Memory B cell (primary cell): ENCODE measurements at regions not wholly inside any gene's neighbourhood (a gene's known extent, or its start where the extent isn't known, plus 50 kb on each side); places are given as distances from the start of the nearest gene placed in this dataset.
"Not testable (repeated sequence)": the region's sequence is repeated elsewhere in the genome, so short reads cannot be mapped to it uniquely, and the experiment has no call there.

Experiments
- ATAC-seq: fragments of 150-1000 bp; cut with Tn5 transposase; 2 replicates; pipeline ENCODE4 v1.10.0; 2021; ENCODE audit warnings: low read depth, mild to moderate bottlenecking, moderate library complexity
- DNase-seq, 2 donors: peaks; one replicate each; pipeline ENCODE4 v3.0.0; 2022; ENCODE audit warnings: low spot score in 2 of 2
- H3K27ac Mint-ChIP-seq: one replicate; pipeline ENCODE4 v1.8.0; 2022; ENCODE audit warnings: mild to moderate bottlenecking, moderate library complexity, mixed read lengths
- H3K27me3 Mint-ChIP-seq: one replicate; pipeline ENCODE4 v1.8.0; 2022; ENCODE audit warnings: mixed read lengths
- H3K36me3 Mint-ChIP-seq: one replicate; pipeline ENCODE4 v1.8.0; 2022; ENCODE audit warnings: mild to moderate bottlenecking, mixed read lengths
- H3K4me1 Mint-ChIP-seq: one replicate; pipeline ENCODE4 v1.8.0; 2022; ENCODE audit warnings: mixed read lengths
- H3K4me3 Mint-ChIP-seq: one replicate; pipeline ENCODE4 v1.8.0; 2022; ENCODE audit warnings: mild to moderate bottlenecking, moderate library complexity, mixed read lengths
- H3K9me3 Mint-ChIP-seq: one replicate; pipeline ENCODE4 v1.8.0; 2022; ENCODE audit warnings: mixed read lengths

DNA sequence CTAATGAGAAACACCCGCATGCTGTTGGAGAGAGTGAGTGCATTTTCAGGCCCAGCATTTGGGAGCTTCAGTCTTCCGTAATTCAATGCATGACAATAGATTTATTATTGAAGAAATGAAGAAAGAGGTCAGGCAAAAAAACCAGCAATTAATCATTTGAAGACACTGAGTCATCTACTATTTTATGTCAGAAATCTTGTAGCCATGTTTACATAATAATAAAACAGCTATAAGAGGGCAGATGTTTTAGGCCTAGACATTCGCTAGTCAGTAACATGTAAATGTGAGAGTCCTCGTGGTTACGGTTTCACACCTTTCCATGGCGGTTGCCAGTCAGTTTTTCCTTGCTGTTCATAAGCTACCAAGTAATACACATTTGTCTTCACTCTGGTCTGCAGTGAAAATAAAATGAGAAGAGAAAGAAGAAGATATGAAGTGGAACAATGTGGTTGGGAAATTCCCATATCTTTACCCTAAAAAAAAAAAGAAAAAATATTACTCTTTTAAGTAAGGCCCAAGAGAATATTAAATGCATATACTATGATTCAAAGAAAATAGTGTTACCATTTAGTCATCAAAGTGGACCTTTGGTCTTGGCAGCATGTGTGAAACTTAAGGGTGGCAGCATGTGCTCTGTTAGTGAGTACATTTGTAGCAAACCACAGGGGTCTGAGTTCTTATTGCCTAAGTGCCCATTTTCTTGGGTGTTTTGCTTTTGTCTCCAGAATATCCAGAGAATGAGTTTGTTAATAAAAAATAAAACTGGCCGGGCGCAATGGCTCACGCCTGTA is 140.5 kb upstream of the TBL1XR1 start:
- H3K4me3 Mint-ChIP-seq: no peak overlapping the region
- no peaks in the 10 kb centered on the region for H3K36me3 Mint-ChIP-seq
- H3K27ac Mint-ChIP-seq: peak overlapping the region; percentile 78
- H3K9me3 Mint-ChIP-seq: no peaks in the 10 kb centered on the region
- peak; percentile 89 for ATAC-seq
- H3K27me3 Mint-ChIP-seq: no peaks in the 10 kb centered on the region
- peak in 1 of 2 donors; percentile 31 for DNase-seq
- H3K4me1 Mint-ChIP-seq: peaks cover 28% of the 10 kb centered on the region

GRCh38 chr3:177338697-177339219 is 141.5 kb upstream of the TBL1XR1 start:
- Mint-ChIP-seq H3K36me3 (no peaks in the 10 kb centered on the region), H3K4me3 (no peak overlapping the region), H3K27ac (peak overlapping the region; percentile 78), H3K27me3 (no peaks in the 10 kb centered on the region), H3K9me3 (no peaks in the 10 kb centered on the region), H3K4me1 (peaks cover 28% of the 10 kb centered on the region)
- no peak for DNase-seq
- peak; percentile 43 for ATAC-seq

DNA sequence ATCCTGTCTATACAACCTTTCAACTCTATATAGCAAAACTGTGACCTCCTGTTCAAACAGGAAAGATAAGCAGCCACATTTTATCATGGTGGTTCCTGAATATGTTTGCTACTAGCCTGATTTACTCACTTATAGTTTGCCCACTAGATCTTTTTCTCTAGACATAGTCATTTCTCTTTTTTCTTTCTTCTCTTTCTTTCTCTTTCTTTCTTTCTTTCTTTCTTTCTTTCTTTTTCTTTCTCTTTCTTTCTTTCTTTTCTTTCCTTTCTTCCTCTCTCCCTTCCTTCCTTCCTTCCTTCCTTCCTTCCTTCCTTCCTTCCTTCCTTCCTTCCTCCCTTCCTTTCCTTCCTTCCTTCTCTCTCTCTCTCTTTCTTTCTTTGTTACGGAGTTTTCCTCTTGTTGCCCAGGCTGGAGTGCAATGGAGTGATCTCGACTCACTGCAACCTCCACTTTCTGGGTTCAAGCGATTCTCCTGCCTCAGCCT is 142.0 kb upstream of the TBL1XR1 start:
- DNase-seq, H3K36me3 Mint-ChIP-seq, H3K27me3 Mint-ChIP-seq, H3K9me3 Mint-ChIP-seq, H3K4me3 Mint-ChIP-seq, ATAC-seq: not testable (repeated sequence)
- Mint-ChIP-seq H3K4me1 (peaks cover 28% of the 10 kb centered on the region), H3K27ac (peak overlapping the region; percentile 78)

- H3K36me3 Mint-ChIP-seq: no peaks in the 10 kb centered on the region
- DNase-seq (no peak), ATAC-seq (no peak)
- H3K27ac Mint-ChIP-seq: no peak overlapping the region
- H3K4me1 Mint-ChIP-seq: peaks cover 33% of the 10 kb centered on the region
- no peak overlapping the region for H3K4me3 Mint-ChIP-seq
- H3K9me3 Mint-ChIP-seq: no peaks in the 10 kb centered on the region
- no peaks in the 10 kb centered on the region for H3K27me3 Mint-ChIP-seq
Measured at GRCh38 chr3:177340243-177340830, 143.1 kb upstream of the TBL1XR1 start.

DNA sequence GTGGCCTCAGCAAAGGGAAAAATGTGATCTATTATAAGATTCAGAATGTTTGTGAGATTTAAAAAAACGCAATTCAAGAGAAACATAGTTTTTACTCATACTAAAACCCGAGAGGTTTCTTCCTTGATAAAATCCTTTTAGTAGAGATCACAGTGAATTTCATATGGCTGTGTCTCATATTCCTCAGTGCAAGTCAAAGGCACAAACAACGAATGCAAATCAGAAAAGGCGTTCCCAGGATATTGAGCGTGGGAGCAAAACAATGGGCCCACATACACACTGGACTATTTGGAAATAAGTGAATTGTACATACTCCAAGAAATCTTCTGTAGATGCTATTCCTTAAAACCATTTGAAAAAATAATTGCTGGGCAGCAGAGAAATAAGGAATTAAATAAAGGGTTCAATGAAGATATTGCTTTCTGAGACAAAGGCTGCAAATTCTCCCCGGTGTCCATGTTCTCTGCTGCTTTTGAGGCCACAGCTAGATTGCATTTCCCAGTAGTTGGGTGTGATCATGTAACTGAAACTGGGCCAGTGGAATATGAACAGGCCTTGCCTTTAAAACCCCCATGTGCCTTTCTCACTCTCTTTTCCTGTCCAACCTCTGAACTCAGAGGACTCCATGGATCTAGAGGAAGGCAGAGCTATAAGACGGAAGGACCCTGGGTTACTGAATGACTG is 144.6 kb upstream of the TBL1XR1 start:
- ATAC-seq: no peak
- DNase-seq: no peak
- Mint-ChIP-seq H3K36me3 (no peaks in the 10 kb centered on the region), H3K4me1 (peaks cover 36% of the 10 kb centered on the region), H3K27me3 (no peaks in the 10 kb centered on the region), H3K9me3 (no peaks in the 10 kb centered on the region), H3K4me3 (no peak overlapping the region), H3K27ac (no peak overlapping the region)

GRCh38 chr3:177343122-177343625 is 145.9 kb upstream of the TBL1XR1 start:
- ATAC-seq: no peak

DNA sequence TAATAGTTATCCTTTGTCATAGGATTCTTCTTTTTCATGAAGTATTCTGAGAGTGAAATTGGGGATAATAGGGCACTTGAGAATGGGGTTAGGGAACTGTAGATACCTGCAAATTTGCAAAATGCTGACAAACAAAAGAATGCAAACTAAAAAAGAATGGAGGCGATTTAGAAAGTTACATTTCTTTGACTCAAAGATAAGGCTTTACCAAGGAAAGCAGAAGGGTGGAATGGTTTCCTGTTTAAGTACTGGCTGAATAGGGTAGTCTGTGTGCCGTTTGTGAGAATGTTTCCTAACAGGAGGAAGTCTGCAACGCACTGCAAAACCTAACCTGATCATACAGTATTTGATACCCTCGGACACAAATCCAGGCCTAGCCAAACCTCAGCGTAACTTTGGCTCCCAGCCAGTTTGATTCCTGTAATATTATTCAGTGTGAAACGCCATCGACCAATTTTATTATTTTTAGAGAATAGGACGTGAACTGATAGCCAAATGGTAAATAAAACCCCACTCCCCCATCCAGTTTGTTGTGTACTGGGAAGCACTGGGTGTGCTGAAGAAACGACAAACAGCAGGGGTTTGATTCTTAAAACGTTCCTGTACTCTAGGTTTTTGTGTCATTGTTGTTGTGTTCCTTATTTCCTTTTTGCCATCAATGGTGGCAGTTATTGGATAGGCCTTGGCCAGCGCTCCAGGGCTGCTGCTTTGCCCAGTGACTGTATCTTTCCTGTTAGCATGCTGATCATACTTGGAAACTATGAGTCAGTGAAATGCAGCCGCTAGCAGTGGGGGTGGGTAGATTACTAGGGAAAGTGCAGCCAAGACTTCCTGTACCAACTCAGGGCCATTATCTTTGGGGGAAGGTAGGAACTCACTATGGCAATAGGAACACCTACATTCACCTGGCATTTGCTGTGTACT is 148.0 kb upstream of the TBL1XR1 start:
- Mint-ChIP-seq H3K27ac (no peak overlapping the region), H3K9me3 (no peaks in the 10 kb centered on the region), H3K27me3 (no peaks in the 10 kb centered on the region), H3K4me3 (no peak overlapping the region), H3K4me1 (peaks cover 28% of the 10 kb centered on the region), H3K36me3 (no peaks in the 10 kb centered on the region)
- ATAC-seq (no peak), DNase-seq (no peak)

More at GRCh38 chr3:177343122-177343625, 145.9 kb upstream of the TBL1XR1 start:
- no peak for DNase-seq
- Mint-ChIP-seq H3K36me3 (no peaks in the 10 kb centered on the region), H3K27me3 (no peaks in the 10 kb centered on the region), H3K4me3 (no peak overlapping the region), H3K4me1 (peaks cover 31% of the 10 kb centered on the region), H3K27ac (no peak overlapping the region), H3K9me3 (no peaks in the 10 kb centered on the region)

DNA sequence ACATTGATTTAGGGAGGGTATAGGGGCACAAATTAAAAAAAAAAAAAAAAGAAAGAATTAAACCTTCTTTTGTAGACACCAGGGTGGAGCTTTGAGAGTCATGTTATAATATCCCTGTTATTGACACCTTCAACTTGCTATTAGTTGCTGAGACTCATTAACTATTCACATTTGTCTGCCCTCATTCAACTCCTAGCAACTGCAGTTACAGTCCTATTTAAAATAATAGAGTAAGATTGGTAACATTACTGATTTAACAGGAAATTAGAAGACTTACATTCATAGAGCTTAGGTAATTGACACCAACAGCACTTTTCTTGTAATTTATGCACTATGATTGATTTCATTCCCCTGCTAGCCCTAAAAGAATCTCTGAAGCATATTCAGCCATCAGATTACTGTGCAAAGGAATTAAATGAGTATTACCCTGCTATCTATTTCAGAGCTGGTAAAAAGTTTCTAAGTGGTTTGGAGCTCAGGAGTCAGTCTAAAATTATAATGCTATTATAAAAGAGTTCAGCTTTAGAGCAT is 148.8 kb upstream of the TBL1XR1 start:
- H3K4me1 Mint-ChIP-seq: peaks cover 31% of the 10 kb centered on the region
- no peak overlapping the region for H3K27ac Mint-ChIP-seq
- no peaks in the 10 kb centered on the region for H3K9me3 Mint-ChIP-seq
- no peak overlapping the region for H3K4me3 Mint-ChIP-seq
- H3K36me3 Mint-ChIP-seq: no peaks in the 10 kb centered on the region
- no peaks in the 10 kb centered on the region for H3K27me3 Mint-ChIP-seq
- DNase-seq (no peak), ATAC-seq (no peak)

GRCh38 chr3:177346878-177347277 is 149.6 kb upstream of the TBL1XR1 start:
- DNase-seq (no peak), ATAC-seq (no peak)
- Mint-ChIP-seq H3K4me3 (no peak overlapping the region), H3K27me3 (no peaks in the 10 kb centered on the region), H3K27ac (no peak overlapping the region), H3K36me3 (no peaks in the 10 kb centered on the region), H3K4me1 (peaks cover 39% of the 10 kb centered on the region), H3K9me3 (no peaks in the 10 kb centered on the region)

DNA sequence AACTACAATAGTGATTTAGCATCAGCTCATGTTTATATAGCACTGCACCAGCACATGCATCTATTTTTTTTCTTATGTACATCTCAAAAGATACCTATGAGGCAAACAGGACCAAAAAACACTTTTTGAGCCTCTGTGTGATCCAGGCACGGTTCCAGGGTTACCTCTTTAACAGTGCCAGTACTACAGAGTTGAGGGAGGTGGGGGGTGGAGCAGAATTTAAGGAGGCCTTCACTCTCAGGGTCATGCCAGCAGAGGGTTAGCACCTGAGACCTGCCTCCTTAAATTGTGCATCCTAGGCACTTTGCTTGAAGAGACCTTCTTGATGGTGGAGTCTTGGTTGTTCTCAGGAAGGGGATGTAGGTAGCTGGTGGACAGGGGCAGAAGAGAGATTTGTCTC is 150.3 kb upstream of the TBL1XR1 start:
- H3K4me1 Mint-ChIP-seq: peaks cover 43% of the 10 kb centered on the region
- H3K27me3 Mint-ChIP-seq: no peaks in the 10 kb centered on the region
- H3K27ac Mint-ChIP-seq: no peak overlapping the region
- H3K4me3 Mint-ChIP-seq: no peak overlapping the region
- H3K9me3 Mint-ChIP-seq: no peaks in the 10 kb centered on the region
- DNase-seq: no peak
- no peaks in the 10 kb centered on the region for H3K36me3 Mint-ChIP-seq
- ATAC-seq: no peak

DNA sequence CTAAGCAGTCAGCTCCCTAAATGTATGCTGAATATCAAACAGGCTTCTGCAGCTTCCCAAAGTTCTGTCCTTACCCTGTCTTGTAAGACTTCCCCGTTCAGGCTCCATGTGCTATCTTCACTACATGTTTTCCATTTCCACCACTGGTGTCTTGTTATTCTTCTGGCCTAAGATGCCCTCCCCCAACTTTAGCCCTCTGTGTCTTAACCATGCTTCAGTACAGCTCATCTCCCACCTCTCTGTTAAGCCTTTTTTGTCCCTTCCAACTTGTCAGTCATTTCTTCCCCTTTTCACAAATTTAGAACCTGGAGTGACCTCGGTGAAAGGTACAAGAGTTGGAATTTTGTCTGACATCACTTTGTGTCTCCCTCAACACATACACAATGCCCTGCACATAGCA is 151.7 kb upstream of the TBL1XR1 start:
- ATAC-seq (no peak), DNase-seq (no peak)
- peaks cover 49% of the 10 kb centered on the region for H3K4me1 Mint-ChIP-seq
- no peaks in the 10 kb centered on the region for H3K27me3 Mint-ChIP-seq
- H3K4me3 Mint-ChIP-seq: no peak overlapping the region
- no peaks in the 10 kb centered on the region for H3K9me3 Mint-ChIP-seq
- H3K27ac Mint-ChIP-seq: peak overlapping the region; percentile 7
- H3K36me3 Mint-ChIP-seq: no peaks in the 10 kb centered on the region

DNA sequence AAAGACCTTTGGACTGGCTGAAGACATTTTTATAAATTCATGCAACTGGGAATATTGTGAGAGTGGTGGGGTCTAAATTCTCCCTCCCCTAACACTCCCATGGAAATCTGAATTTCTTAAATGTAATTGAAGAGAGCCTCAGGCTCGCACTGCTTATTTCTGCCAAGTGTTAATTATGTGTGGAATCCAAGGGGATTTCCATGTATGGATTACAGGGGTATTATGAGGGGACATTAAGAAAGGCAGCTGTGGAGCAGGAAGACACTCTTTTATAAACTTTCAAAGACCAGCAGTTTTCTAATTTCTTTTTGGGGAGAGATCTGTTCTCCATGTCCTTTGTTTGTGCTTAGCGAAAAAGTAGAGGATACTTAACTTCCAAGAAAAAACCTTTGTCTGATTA is 152.1 kb upstream of the TBL1XR1 start:
- Mint-ChIP-seq H3K9me3 (no peaks in the 10 kb centered on the region), H3K4me1 (peaks cover 49% of the 10 kb centered on the region), H3K36me3 (no peaks in the 10 kb centered on the region), H3K4me3 (no peak overlapping the region), H3K27me3 (no peaks in the 10 kb centered on the region), H3K27ac (peak overlapping the region; percentile 7)
- DNase-seq: no peak
- ATAC-seq: no peak

DNA sequence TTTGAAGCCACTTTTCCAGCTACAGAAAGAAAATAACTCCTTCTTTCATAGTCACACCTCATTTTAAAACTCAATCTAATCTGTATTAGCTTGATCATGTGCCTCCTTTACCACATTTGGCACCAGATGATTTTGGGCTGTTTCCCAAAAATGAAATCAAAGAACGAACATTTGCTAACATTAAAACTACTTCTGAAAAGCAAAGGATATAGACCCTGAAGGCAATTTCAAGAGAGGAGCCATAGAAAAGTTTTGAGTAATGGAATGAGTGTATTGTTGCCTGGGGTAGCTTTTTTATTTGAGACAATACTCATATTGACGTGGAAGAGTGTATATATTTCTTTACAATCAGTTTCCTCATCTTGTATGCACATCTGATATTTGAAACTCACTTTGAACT is 152.8 kb upstream of the TBL1XR1 start:
- H3K9me3 Mint-ChIP-seq: no peaks in the 10 kb centered on the region

More for the DNA sequence above, 152.8 kb upstream of the TBL1XR1 start:
- no peak for DNase-seq
- H3K27ac Mint-ChIP-seq: peak overlapping the region; percentile 78
- peaks cover 46% of the 10 kb centered on the region for H3K4me1 Mint-ChIP-seq
- peak overlapping the region; percentile 25 for H3K4me3 Mint-ChIP-seq
- H3K27me3 Mint-ChIP-seq: no peaks in the 10 kb centered on the region
- no peak for ATAC-seq
- H3K36me3 Mint-ChIP-seq: no peaks in the 10 kb centered on the region
